ENCODE measurements at regions not wholly inside any gene's neighbourhood (a gene's known extent, or its start where the extent isn't known, plus 50 kb on each side); places are given as distances from the start of the nearest gene placed in this dataset.
"Not testable (repeated sequence)": the region's sequence is repeated elsewhere in the genome, so short reads cannot be mapped to it uniquely, and the experiment has no call there.

DNA sequence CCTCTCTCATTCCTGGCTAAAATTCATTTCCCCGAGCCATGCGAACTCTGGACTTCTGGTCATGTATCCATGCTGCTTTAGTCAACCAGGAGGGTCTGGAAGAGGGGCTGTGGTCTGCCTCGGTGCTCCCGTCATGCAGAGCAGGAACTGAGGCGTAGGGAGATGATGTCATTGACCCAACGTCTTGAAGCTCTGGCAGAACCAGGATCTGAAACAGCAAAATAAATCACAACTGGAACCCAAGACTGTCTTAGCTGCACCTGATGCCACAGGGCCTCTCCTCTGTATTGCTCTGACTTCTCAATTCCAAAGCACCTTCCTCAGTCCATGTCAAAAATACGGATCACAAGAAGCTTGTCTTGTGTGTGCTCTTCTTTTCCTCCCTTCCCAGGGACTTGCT, 131.0 kb upstream of the LDB2 start:
- DNase-seq (ENCODE audit: low read depth in 4 of 4, low spot score in 2 of 4), result no peak

DNA sequence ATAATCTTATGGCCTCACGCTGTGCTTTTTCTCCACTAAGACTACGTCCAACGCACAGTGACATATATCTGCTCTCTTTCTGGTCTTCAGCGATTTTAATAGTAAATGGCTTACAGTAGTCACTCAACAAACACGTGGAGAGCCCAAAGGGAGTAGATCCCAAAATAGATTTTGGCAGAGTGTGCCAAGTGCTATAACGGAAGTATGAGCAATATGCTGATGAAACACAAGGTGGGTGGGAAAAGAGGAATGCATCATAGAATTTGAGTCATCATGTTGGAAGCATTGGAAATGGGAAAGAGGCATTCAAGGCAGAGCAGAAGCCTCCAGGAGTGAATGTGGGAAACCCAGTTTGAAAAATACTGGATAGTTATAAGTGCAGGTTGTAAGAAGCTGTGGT, 129.1 kb upstream of the LDB2 start:
- no peak for DNase-seq (ENCODE audit: low read depth in 4 of 4, low spot score in 2 of 4)

DNA sequence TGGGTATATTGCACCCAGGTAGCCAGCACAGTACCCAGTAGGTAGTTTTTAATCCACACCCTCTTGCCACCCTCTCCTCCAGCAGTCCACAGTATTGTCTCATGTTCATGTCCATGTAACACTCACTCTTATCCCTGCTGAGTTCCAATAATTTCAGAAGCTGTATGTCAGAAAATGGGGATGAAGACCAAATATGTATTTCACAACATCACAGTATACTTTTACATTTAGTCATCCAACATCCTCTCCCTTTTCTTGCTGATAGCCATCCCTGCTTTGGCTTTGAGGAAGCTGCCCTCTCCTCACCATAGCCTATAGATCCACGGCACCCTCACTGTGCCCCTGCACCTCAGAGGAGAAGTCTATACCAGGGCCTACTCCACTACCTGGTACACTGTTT, 126.0 kb upstream of the LDB2 start:
- DNase-seq (ENCODE audit: low read depth in 4 of 4, low spot score in 2 of 4), result no peak

DNA sequence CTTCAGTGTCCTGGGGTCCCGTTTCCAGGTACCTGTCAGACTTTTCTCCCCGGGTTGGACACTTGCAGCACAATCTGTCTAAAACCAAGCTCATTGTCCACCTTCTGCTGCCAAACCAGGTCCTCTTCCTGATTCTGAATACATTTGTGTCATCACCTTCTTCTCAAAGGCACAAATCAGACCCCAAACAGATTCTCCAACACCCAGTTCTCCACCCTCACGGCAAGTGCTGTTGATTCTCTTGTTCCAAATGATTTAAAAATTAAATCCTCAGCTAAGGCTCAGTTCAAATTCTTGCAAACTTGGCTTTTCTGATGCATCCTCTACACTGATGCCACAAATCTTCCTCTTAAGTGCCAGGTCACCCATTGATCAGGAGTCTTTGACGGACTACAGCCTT, 122.5 kb upstream of the LDB2 start:
- DNase-seq (ENCODE audit: low read depth in 4 of 4, low spot score in 2 of 4), result no peak

DNA sequence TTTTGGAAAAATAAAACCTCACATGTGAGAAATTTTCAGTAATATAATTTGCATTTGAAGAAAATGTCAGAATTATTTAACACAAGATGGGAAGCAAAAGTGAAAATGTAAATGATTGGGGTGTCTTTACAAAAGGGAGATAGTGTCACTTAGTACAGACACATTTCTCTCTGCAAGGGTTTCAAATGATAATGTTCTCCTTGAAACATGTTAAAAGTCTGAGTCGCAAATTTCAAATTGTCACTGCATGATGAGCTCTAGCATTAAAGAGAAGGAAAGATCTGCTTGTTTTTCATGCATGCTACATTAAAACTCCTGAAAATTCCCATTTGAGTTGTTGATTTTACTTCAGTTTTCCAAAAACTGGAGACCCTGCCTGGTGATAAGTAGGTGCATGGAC, 122.0 kb upstream of the LDB2 start:
- DNase-seq (ENCODE audit: low read depth in 4 of 4, low spot score in 2 of 4), result no peak

DNA sequence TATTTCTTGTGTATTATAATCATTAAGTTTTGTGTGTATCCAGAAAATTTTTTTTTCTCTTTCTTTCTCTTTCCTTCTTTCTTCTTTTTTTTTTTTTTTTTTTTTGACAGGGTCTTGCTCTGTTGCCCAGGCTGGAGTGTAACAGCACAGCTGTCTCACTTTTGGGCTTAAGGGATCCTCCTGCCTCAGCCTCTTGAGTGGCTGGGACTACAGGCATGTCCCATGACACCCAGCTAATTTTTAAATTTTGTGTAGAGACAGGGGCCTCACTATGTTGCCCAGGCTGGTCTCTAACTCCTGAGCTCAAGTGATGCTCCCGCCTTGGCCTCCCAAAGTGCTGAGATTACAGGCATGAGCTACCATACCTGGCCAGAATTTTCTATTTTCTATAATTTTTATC, 120.2 kb upstream of the LDB2 start:
- DNase-seq (ENCODE audit: low read depth in 4 of 4, low spot score in 2 of 4), result not testable (repeated sequence)

DNA sequence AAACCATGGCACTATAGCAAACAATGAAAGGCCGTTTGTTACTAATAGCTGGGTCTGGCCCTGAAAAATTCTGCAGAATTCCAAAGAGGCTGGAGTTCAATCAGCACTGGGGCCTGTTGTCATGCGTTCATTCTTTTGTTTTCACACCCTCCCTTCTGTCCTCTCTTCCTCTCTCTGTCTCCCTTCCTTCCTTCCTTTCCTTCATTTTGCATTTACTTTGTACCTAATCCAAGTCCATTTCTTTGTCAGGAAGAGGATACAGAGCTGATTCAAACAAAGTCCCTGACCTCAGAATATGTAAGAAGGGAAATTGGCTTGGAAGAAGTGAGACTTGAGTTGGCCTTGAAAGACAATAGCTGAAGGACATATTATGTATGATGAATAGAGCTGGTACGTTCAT, 119.6 kb upstream of the LDB2 start:
- no peak for DNase-seq (ENCODE audit: low read depth in 4 of 4, low spot score in 2 of 4)

DNA sequence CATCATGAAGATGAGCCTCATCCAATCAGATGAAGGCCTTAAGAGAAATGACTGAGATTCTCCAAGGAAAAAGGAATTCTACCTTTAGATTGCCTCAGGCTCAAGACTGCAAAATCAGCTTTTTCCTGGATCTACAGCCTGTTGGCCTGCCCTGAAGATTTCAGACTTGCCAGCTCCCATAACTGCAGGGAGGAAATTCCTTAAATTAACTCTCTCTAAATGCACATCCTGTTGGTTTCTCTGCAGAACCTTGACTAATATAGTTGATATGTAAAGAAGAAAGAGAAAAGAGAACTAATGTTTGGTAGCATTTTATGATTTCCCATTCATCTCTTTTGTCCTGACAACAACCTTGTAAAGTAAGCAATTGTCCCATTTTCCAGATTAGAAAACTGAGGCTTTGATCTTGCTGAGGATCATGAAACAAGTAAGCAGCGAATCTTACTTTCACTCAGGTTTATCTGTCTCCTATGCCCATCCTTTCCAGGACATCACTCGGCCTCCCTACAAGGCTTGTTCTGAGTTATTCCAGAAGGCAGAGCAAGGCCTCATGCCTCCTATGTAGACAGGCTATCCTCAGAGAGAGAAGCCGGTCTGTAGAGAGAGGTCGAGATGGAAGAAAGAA, 115.0 kb upstream of the LDB2 start:
- DNase-seq (ENCODE audit: low read depth in 4 of 4, low spot score in 2 of 4), result no peak

DNA sequence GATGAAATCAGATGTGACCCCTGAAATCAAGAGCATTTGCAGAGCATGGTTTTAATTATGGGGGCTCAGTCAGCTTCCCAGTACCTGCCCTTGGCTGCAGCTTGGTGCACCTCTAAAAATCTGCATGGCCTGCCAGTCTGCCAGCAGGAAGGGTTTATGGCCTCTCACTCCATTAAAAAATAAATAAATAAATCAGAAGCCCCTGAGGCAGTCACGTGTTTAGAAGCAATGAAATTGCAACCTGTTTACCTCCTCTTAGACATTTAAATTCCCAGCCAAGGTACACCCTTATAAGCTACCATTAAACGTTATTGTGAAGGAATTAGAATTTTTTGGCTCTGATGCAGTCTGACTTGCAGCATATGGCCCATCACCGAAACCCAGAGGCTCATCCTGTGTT, 114.0 kb upstream of the LDB2 start:
- DNase-seq (ENCODE audit: low read depth in 4 of 4, low spot score in 2 of 4), result no peak

DNA sequence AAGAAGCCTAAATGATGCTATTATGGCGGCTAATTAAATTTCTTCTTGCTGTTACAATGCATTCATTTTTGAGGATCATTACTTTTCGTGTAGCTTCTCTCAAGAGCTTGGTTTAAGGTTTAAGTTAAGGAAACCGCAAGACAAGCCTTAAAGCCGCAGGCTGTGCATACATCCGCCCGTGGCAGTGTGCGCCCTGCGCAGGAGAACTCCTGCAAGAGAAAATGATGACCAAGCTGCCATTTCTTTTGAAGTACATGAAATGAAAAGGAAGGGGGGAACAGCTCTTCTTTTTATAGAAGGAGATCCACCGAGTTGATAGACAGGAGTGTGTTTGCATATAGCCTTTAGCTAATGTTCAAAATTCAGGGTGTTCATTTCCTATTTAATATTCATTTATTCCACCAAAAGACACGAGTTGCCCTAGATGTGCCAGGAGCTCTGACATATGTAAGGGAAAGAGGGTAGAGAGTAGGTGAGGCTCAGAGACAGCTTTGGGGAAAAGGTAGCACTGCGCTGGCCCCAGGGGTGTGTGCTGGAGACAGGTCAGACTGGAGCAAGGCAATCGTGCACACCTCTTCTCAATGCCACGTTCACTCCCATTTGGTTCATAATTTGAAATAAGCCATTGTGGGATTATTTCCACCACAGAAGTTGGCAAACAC, 112.1 kb upstream of the LDB2 start:
- no peak for DNase-seq (ENCODE audit: low read depth in 4 of 4, low spot score in 2 of 4)

DNA sequence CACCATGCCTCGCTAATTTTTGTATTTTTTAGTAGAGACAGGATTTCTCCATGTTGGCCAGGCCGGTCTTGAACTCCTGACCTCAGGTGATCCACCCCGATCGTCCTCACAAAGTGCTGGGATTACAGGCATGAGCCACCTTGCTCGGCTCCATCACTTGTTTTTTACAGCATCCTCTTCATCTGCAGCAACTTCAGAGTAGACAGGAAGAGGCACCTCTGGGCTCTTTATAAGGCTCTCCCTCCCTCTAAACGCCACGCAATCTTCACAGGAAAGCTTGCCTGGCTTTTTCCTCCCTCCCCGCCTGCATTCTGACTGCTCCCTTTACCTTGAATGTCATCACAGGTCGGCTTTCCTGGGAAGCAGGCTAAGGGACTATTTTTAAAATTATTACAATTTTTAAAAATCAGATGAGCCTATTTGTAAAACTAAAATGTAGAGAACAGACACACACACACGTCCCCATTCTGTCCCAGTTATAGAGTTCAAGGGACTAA, 111.5 kb upstream of the LDB2 start:
- no peak for DNase-seq (ENCODE audit: low read depth in 4 of 4, low spot score in 2 of 4)

DNA sequence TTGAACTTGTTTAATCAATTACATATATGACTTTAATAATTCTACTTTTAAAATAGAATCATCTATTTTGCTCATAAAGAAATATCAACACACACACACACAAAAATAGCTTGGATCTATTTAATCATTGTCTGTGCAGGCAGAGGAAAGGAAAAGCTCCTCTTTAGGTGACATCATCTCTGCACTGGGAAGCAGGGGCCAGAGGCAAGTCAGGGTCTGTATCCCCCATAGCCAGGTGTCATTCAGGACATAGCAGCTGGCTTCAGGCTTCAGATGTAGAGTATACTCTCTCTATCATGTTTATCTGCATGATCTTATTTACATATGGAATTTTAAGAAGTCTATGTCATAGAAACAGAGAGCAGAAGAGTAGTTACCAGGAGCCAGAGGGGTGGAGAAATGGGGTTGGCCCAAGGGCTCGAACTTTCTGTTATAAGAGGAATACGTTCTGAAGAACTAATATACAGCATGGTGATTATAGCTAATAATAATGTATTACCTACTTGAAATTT, 110.4 kb upstream of the LDB2 start:
- DNase-seq (ENCODE audit: low read depth in 4 of 4, low spot score in 2 of 4), result no peak

DNA sequence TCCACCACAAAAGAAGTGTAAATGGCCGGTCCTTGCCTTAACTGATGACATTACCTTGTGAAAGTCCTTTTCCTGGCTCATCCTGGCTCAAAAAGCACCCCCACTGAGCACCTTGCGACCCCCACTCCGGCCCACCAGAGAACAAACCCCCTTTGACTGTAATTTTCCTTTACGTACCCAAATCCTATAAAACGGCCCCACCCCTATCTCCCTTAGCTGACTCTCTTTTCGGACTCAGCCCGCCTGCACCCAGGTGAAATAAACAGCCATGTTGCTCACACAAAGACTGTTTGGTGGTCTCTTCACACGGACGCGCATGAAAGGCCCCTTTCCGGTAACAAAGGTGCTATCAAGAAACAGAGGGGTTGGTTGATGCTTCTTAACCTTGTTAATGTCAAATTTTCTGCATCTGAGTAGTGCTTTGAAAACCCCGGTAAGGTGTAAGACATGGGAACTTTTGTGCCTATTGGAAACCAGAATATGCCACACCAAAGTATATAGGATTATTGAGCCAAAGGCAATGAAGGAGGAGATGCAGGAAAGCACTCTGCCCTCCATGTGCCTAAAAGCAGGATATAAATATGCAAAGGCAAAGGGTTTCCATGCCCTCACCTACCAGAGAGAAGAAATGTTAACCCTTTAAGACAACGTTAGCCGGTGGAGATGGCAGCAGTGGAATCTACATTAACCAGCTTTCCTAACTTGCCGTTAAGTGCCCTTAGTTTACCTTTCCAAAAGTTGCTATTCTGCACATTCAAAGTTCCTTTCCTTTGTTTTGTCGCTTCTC, 105.4 kb upstream of the LDB2 start:
- DNase-seq (ENCODE audit: low read depth in 4 of 4, low spot score in 2 of 4), result not testable (repeated sequence)

DNA sequence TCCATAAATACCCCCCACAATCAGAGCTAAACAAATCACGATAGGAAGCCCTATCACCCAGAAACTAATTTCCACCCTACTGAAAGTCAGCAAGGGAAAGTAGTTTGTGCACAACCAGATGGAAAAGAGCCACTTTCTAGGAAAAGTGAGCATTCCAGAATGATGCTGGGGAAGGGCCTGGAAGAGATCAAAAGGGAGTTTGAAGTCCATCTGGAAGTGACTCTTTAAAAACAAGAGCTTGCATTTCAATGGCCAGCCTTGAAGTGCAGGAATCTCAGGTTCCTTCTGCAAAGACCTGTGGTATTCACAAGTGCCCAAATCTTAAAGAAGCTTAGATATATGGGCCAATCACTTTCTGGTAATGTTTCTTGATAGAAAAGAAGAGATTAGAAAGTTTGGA, 97.0 kb upstream of the LDB2 start:
- DNase-seq (ENCODE audit: low read depth in 4 of 4, low spot score in 2 of 4), result no peak

DNA sequence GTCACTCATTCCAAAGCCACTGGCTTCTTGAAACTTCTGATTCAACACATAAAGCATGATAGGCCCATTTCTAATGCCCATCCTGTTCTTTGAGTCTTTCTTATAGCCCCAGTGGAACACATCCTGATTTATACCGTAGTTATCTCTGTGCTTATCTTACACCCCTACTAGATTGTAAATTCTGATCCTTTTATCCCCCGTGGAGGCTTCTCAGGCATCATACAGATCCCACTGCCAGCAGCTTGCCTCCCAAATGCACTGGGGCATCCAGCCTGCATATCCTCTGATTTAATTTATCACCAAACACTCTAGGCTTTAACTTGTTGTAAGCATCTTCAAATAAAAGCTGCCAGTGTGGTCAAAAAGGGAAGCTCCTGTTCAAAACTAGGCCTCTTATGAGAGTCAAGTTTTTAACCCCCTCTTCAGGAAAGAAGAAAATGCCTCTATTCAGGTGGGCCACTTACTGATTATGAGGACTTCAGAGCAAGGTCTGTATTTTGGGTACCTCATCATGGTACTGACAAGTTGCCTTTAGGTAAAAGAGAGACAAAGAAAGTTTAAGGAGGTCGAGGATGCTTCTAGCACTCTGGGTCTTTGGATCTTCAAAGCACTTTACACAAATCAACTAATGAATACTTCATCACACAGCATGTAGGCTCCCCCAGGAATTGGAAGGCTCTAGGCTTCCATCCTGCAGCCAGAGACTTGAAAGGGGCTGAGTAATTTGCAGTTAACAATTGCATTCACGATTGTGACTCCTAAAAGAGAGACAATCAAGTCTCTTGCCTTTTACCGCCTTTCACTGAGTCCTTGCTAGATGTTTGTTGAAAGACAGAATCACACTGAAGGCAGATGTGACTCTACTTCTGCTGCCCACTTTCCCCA, 95.8 kb upstream of the LDB2 start:
- DNase-seq (ENCODE audit: low read depth in 4 of 4, low spot score in 2 of 4), result no peak

DNA sequence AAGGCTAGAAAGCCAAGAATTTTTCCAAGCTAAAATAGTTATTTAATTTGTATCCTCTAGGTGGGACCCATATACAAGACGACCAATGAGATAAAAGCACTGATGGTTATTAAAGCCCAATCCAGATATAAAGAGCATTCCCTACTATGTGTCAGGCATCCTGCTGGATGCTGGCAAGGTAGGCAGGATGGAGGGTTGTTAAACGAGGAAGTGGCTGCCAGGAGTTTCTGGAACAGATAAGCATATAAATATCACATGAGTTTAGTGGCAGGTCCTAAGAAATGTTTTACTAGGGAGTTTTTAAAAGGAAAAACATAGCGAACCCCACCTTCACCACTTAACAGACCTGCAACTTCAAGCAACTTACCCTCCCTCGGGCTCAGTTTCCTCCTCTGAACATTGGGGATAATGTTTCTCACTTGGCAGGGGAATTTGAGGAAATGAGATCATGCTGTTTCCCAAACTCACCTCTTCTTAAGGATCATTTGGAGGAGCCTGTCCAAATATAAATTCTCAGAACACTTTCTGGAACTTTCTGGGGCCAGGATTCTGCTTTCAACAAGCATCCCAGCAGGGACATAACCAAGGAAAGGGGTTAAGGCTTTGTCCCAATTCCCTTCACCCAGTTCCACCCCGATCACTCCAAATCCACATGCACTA, 94.3 kb upstream of the LDB2 start:
- no peak for DNase-seq (ENCODE audit: low read depth in 4 of 4, low spot score in 2 of 4)

DNA sequence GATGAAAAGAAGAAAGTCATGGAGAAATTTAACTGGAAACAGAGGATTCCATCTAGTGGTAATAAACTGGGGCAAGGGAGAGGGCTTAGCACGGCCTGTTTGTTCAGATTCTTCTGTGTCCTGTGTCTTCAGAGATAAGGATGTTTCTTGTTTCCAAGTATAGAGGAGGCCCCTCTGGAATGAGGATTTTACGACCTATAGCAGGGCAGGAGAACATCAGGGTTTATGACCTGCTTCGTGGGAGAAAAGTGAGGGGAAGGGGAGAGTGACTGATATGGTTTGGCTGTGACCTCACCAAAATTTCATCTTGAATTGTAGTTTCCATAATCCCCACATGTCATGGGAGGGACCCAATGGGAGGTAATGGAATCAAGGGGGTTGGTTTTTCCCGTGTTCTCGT, 93.0 kb upstream of the LDB2 start:
- no peak for DNase-seq (ENCODE audit: low read depth in 4 of 4, low spot score in 2 of 4)

DNA sequence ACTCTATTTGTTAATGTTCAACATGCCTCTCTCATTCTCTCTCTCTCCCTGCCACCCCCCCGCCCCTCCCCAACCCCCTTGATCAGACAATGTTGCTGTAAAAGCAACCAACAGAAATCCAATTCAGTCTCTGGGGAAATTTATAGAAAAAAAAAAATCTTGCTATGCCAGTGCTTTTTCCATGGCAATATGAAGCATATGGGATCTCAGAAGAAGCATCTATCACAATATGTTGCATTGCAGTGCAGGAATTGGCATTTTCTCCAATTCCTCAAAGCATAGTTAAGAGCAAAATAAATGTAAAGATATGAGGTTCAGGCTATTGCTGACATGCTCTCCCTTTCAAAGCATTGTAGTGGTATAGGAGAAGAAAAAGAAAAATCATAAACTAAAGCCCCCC, 90.9 kb upstream of the LDB2 start:
- no peak for DNase-seq (ENCODE audit: low read depth in 4 of 4, low spot score in 2 of 4)

DNA sequence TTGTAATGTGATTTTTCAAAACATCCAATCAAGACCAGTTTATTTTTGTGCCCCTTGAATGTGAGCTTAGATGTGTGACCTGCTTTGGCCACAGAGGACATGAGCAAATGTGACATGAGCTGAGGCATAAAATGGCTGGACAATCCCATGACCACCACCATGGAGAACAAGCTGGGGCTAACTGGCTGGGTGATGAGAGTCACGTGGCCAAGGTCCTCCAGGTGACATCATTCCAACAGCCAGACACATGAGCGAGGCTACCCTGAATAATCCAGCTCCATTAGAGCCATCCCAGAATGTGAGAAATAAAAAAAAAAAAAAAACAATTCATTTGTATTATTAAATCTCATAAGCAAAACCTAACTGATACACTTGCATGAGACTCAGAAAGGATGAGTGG, 90.4 kb upstream of the LDB2 start:
- no peak for DNase-seq (ENCODE audit: low read depth in 4 of 4, low spot score in 2 of 4)

DNA sequence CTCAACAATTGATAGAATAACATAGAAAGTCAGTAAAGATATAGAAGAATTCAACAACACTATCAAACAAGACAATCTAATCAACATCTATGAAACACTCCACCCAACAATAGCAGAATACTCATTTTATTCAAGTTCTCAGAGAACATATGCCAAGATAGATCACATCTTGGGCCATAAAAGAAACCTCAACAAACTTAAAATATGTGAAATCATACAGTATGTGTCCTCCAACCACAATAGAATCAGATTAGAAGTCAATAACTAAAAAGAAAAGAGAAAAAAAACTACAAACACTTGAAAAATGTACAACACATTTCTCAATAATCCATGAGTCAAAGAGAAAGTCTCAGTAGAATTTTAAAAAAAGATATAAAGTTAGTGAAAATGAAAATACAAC, 78.6 kb upstream of the LDB2 start:
- no peak for DNase-seq (ENCODE audit: low read depth in 4 of 4, low spot score in 2 of 4)

All from left renal cortex interstitium (tissue), 4 donors.